DOHH2 (cell line): ENCODE measurements at regions not wholly inside any gene's neighbourhood (a gene's known extent, or its start where the extent isn't known, plus 50 kb on each side); places are given as distances from the start of the nearest gene placed in this dataset.
"Not testable (repeated sequence)": the region's sequence is repeated elsewhere in the genome, so short reads cannot be mapped to it uniquely, and the experiment has no call there.

Experiments
- CTCF ChIP-seq: fragments of 200-600 bp; sonication (generic); IDR thresholded peaks from one replicate; pipeline ENCODE4 v1.5.1; 2014; ENCODE audit warnings: antibody characterized with exemption, mild to moderate bottlenecking, low read depth, low read length; ENCODE audit not compliant: poor library complexity, severe bottlenecking
- EZH2phosphoT487 ChIP-seq: fragments of 200-600 bp; sonication (generic); IDR thresholded peaks from 2 replicates; pipeline ENCODE4 v1.6.1; 2017; ENCODE audit warnings: borderline replicate concordance, mild to moderate bottlenecking, antibody characterized with exemption, low read length, moderate library complexity, mixed read lengths

GRCh38 chrX:137884813-137885212, 318.9 kb downstream of the ZIC3 start:
- TF ChIP-seq CTCF, EZH2phosphoT487: not testable (repeated sequence)
